HG03280 (cell line): ENCODE measurements at regions not wholly inside any gene's neighbourhood (a gene's known extent, or its start where the extent isn't known, plus 50 kb on each side); places are given as distances from the start of the nearest gene placed in this dataset.
"Not testable (repeated sequence)": the region's sequence is repeated elsewhere in the genome, so short reads cannot be mapped to it uniquely, and the experiment has no call there.

ENCODE experiments used
- ATAC-seq: cut with Tn5 transposase; IDR thresholded peaks from one replicate; pipeline ENCODE4 v1.9.1; 2021; ENCODE audit warnings: mild to moderate bottlenecking, moderate library complexity; ENCODE audit not compliant: unreplicated experiment

- ATAC-seq, result no peak
Measured at GRCh38 chr18:39464006-39464405, 1898.4 kb upstream of the CELF4 start.

GRCh38 chr18:39462436-39462835 lies 1896.8 kb upstream of the CELF4 start:
- ATAC-seq, result no peak

- ATAC-seq, result no peak
Measured at GRCh38 chr18:39460136-39460535, 1894.5 kb upstream of the CELF4 start.

- ATAC-seq, result no peak
Measured at GRCh38 chr18:39455285-39455684, 1889.7 kb upstream of the CELF4 start.

- ATAC-seq, result no peak
Measured at GRCh38 chr18:39454866-39455265, 1889.3 kb upstream of the CELF4 start.

GRCh38 chr18:39453882-39454281 lies 1888.3 kb upstream of the CELF4 start:
- no peak for ATAC-seq

- ATAC-seq, result no peak
Measured at GRCh38 chr18:39453356-39453755, 1887.8 kb upstream of the CELF4 start.

GRCh38 chr18:39450958-39451357 lies 1885.4 kb upstream of the CELF4 start:
- ATAC-seq, result no peak

- ATAC-seq, result no peak
Measured at GRCh38 chr18:39449566-39449965, 1884.0 kb upstream of the CELF4 start.

GRCh38 chr18:39448942-39449341 lies 1883.3 kb upstream of the CELF4 start:
- ATAC-seq, result no peak

GRCh38 chr18:39444957-39445356 lies 1879.4 kb upstream of the CELF4 start:
- not testable (repeated sequence) for ATAC-seq

- ATAC-seq, result no peak
Measured at GRCh38 chr18:39441648-39442047, 1876.0 kb upstream of the CELF4 start.

GRCh38 chr18:39435996-39436395 lies 1870.4 kb upstream of the CELF4 start:
- no peak for ATAC-seq

GRCh38 chr18:39435209-39435608 lies 1869.6 kb upstream of the CELF4 start:
- no peak for ATAC-seq

GRCh38 chr18:39434223-39434920 lies 1868.8 kb upstream of the CELF4 start:
- no peak for ATAC-seq

- ATAC-seq, result no peak
Measured at GRCh38 chr18:39425172-39425850, 1859.7 kb upstream of the CELF4 start.

- no peak for ATAC-seq
Measured at GRCh38 chr18:39424261-39424660, 1858.7 kb upstream of the CELF4 start.

- no peak for ATAC-seq
Measured at GRCh38 chr18:39421276-39421675, 1855.7 kb upstream of the CELF4 start.

GRCh38 chr18:39419315-39419714 lies 1853.7 kb upstream of the CELF4 start:
- no peak for ATAC-seq

GRCh38 chr18:39415471-39415870 lies 1849.9 kb upstream of the CELF4 start:
- no peak for ATAC-seq

GRCh38 chr18:39414009-39414700 lies 1848.6 kb upstream of the CELF4 start:
- no peak for ATAC-seq

GRCh38 chr18:39406941-39407340 lies 1841.3 kb upstream of the CELF4 start:
- ATAC-seq, result no peak
